CD14-positive monocyte (primary cell): ENCODE measurements at regions not wholly inside any gene's neighbourhood (a gene's known extent, or its start where the extent isn't known, plus 50 kb on each side); places are given as distances from the start of the nearest gene placed in this dataset.

Source experiments
- DNase-seq, 3 donors: peaks; one replicate each; pipeline ENCODE4 v3.0.0-alpha.2; 2011 to 2022
- H2AFZ ChIP-seq: 2 replicates; pipeline ENCODE4 v1.6.0; 2012; ENCODE audit warnings: mild to moderate bottlenecking, low read depth, low read length, inconsistent platforms; ENCODE audit not compliant: insufficient read depth, poor library complexity, severe bottlenecking
- H3K27ac ChIP-seq, 2 donors: 1 replicate in 1 of 2; 2 replicates in 1 of 2; pipeline ENCODE4 v1.5.1; 2012 to 2013; ENCODE audit warnings: low read length in 2 of 2, control low read depth in 1 of 2, inconsistent platforms in 1 of 2, low read depth in 1 of 2, mild to moderate bottlenecking in 1 of 2
- H3K27me3 ChIP-seq, 2 donors: one replicate each; pipeline versions ENCODE4 v1.6.0 to v1.6.1; 2011 to 2013; ENCODE audit warnings: low read length in 2 of 2; ENCODE audit not compliant: control insufficient read depth in 2 of 2, insufficient read depth in 2 of 2
- H3K36me3 ChIP-seq, 2 donors: replicated peaks in 1 of 2; 1 replicate in 1 of 2; 2 replicates in 1 of 2; pipeline versions ENCODE4 v1.5.1 to v1.6.1; 2012 to 2013; ENCODE audit warnings: low read length in 2 of 2, control low read depth in 1 of 2, inconsistent platforms in 1 of 2, mild to moderate bottlenecking in 1 of 2; ENCODE audit not compliant: insufficient read depth in 2 of 2, control insufficient read depth in 1 of 2
- H3K4me1 ChIP-seq, 2 donors: 1 replicate in 1 of 2; 2 replicates in 1 of 2; pipeline versions ENCODE4 v1.5.1 to v1.6.1; 2012 to 2013; ENCODE audit warnings: low read length in 2 of 2, control low read depth in 1 of 2, inconsistent platforms in 1 of 2, mild to moderate bottlenecking in 1 of 2, moderate library complexity in 1 of 2; ENCODE audit not compliant: insufficient read depth in 2 of 2, control insufficient read depth in 1 of 2
- H3K4me2 ChIP-seq: replicated peaks from 2 replicates; pipeline ENCODE3; 2012; ENCODE audit warnings: low read length, moderate library complexity, mild to moderate bottlenecking; ENCODE audit not compliant: poor library complexity, severe bottlenecking; ENCODE audit errors: extremely low read depth
- H3K4me3 ChIP-seq, 3 experiments: fragments of 200-600 bp in 1 of 3; sonication (generic) in 1 of 3; replicated peaks in 1 of 3; 1 replicate in 2 of 3; 2 replicates in 1 of 3; pipeline ENCODE4 v1.5.1; 2011 to 2013; ENCODE audit warnings: low read length in 3 of 3, mild to moderate bottlenecking in 3 of 3, control low read depth in 2 of 3, low read depth in 2 of 3, inconsistent platforms in 1 of 3, moderate library complexity in 1 of 3
- H3K79me2 ChIP-seq: 2 replicates; pipeline ENCODE4 v1.6.0; 2012; ENCODE audit warnings: mild to moderate bottlenecking, control low read depth, inconsistent platforms, low read length, moderate library complexity; ENCODE audit not compliant: insufficient read depth
- H3K9ac ChIP-seq: 2 replicates; pipeline ENCODE4 v1.6.0; 2017; ENCODE audit warnings: low read length, mild to moderate bottlenecking; ENCODE audit not compliant: insufficient read depth, poor library complexity, severe bottlenecking
- H3K9me3 ChIP-seq, 2 donors: replicated peaks in 1 of 2; 1 replicate in 1 of 2; 2 replicates in 1 of 2; pipeline versions ENCODE4 v1.5.1 to v1.6.1; 2012 to 2013; ENCODE audit warnings: low read length in 2 of 2, control low read depth in 1 of 2; ENCODE audit not compliant: control insufficient read depth in 1 of 2, insufficient read depth in 1 of 2
- H4K20me1 ChIP-seq: 2 replicates; pipeline ENCODE4 v1.6.0; 2012; ENCODE audit warnings: mild to moderate bottlenecking, low read length, control low read depth, moderate library complexity; ENCODE audit not compliant: insufficient read depth
- H3K27ac Mint-ChIP-seq, 7 donors: one replicate each; pipeline ENCODE4 v1.8.0; 2020; ENCODE audit warnings: mild to moderate bottlenecking in 7 of 7, mixed read lengths in 7 of 7, moderate library complexity in 6 of 7, inconsistent platforms in 2 of 7
- H3K27me3 Mint-ChIP-seq, 3 donors: one replicate each; pipeline ENCODE4 v1.8.0; 2021 to 2022; ENCODE audit warnings: low read depth in 3 of 3, mild to moderate bottlenecking in 3 of 3, mixed read lengths in 3 of 3, moderate library complexity in 3 of 3, inconsistent platforms in 1 of 3
- H3K36me3 Mint-ChIP-seq, 2 donors: one replicate each; pipeline ENCODE4 v1.8.0; 2020; ENCODE audit warnings: mixed read lengths in 2 of 2, inconsistent platforms in 1 of 2, mild to moderate bottlenecking in 1 of 2
- H3K4me1 Mint-ChIP-seq: one replicate; pipeline ENCODE4 v1.8.0; 2020; ENCODE audit warnings: mild to moderate bottlenecking, mixed read lengths
- H3K4me3 Mint-ChIP-seq, 2 donors: one replicate each; pipeline ENCODE4 v1.8.0; 2020; ENCODE audit warnings: mild to moderate bottlenecking in 2 of 2, mixed read lengths in 2 of 2, moderate library complexity in 1 of 2
- H3K9me3 Mint-ChIP-seq, 7 donors: one replicate each; pipeline ENCODE4 v1.8.0; 2020 to 2022; ENCODE audit warnings: mixed read lengths in 7 of 7, mild to moderate bottlenecking in 6 of 7, moderate library complexity in 6 of 7, inconsistent platforms in 2 of 7
- CTCF ChIP-seq: fragments of 200-600 bp; IDR thresholded peaks from one replicate; pipeline ENCODE4 v1.8.0; 2022; ENCODE audit warnings: antibody characterized with exemption, mild to moderate bottlenecking
- WGBS: methylation state at CpG from one replicate; pipeline ENCODE4 v1.1.5; 2013; ENCODE audit warnings: missing lambda C conversion rate; ENCODE audit not compliant: insufficient coverage; 5-methylcytosine and 5-hydroxymethylcytosine counted together
- intact Hi-C, 2 donors: fragments of 100-400 bp; cut with micrococcal nuclease; formaldehyde crosslinking; loops; one replicate each; pipeline versions ENCODE4 v1.15.0 to v1.15.1; 2023

- 100% methylated on average over 1 of the region's 2 CpGs for WGBS
- H4K20me1 ChIP-seq: no peaks in the 10 kb centered on the region
- no peak for DNase-seq
- no peak for TF ChIP-seq CTCF
- no peak overlapping the region for H2AFZ ChIP-seq
- Mint-ChIP-seq H3K9me3 (peaks cover 3 to 12% (median 6%) of the 10 kb centered on the region in 7 donors), H3K27ac (no peak overlapping the region), H3K27me3 (peaks cover 0 to 4% (median 1%) of the 10 kb centered on the region in 3 donors), H3K4me1 (peaks cover 24% of the 10 kb centered on the region), H3K4me3 (no peak overlapping the region), H3K36me3 (peaks cover 0 to 5% of the 10 kb centered on the region in 2 donors)
- peaks cover 3 to 8% of the 10 kb centered on the region in 2 donors for H3K9me3 ChIP-seq
- H3K36me3 ChIP-seq: no peaks in the 10 kb centered on the region
- H3K79me2 ChIP-seq: no peaks in the 10 kb centered on the region
- H3K4me1 ChIP-seq: peaks cover 6 to 16% of the 10 kb centered on the region in 2 donors
- no peak overlapping the region for H3K4me3 ChIP-seq
- no peak overlapping the region for H3K4me2 ChIP-seq
- no peak overlapping the region for H3K27ac ChIP-seq
- H3K27me3 ChIP-seq: no peaks in the 10 kb centered on the region
- intact Hi-C loops: loop anchor here in 1 of 2 donors (10.0 kb wide), 1 partner anchor 98 kb away; no protein-coding TSS in a partner anchor
- H3K9ac ChIP-seq: no peak overlapping the region
Observed at GRCh38 chr10:31596765-31597164, 277.7 kb downstream of the ZEB1 start.

GRCh38 chr10:31595992-31596391 is 277.0 kb downstream of the ZEB1 start:
- H3K36me3 ChIP-seq: no peaks in the 10 kb centered on the region
- Mint-ChIP-seq H3K36me3 (peaks cover 0 to 9% of the 10 kb centered on the region in 2 donors), H3K27ac (no peak overlapping the region), H3K9me3 (peaks cover 6 to 19% (median 11%) of the 10 kb centered on the region in 7 donors), H3K4me1 (peaks cover 24% of the 10 kb centered on the region), H3K4me3 (no peak overlapping the region), H3K27me3 (peaks cover 0 to 4% (median 1%) of the 10 kb centered on the region in 3 donors)
- H4K20me1 ChIP-seq: no peaks in the 10 kb centered on the region
- no peak overlapping the region for H3K27ac ChIP-seq
- no peaks in the 10 kb centered on the region for H3K27me3 ChIP-seq
- H3K9me3 ChIP-seq: peaks cover 3 to 11% of the 10 kb centered on the region in 2 donors
- H3K4me3 ChIP-seq: no peak overlapping the region
- intact Hi-C loops: loop anchor here in 1 of 2 donors (10.0 kb wide), 1 partner anchor 99 kb away; no protein-coding TSS in a partner anchor
- H3K4me2 ChIP-seq: no peak overlapping the region
- no peaks in the 10 kb centered on the region for H3K79me2 ChIP-seq
- H3K9ac ChIP-seq: no peak overlapping the region
- peaks cover 6 to 15% of the 10 kb centered on the region in 2 donors for H3K4me1 ChIP-seq
- WGBS: 50% methylated on average over 3 of the region's 3 CpGs
- no peak for TF ChIP-seq CTCF
- DNase-seq: no peak
- no peak overlapping the region for H2AFZ ChIP-seq
